CD4-positive, alpha-beta T cell (primary cell): ENCODE measurements at regions not wholly inside any gene's neighbourhood (a gene's known extent, or its start where the extent isn't known, plus 50 kb on each side); places are given as distances from the start of the nearest gene placed in this dataset.

Experiments used
- ATAC-seq: fragments of 200-7000 bp; cut with Tn5 transposase; one replicate; pipeline ENCODE4 v1.10.0; 2022; ENCODE audit warnings: mild to moderate bottlenecking; ENCODE audit not compliant: poor library complexity
- CTCF ChIA-PET: fragments of 350-600 bp; sonication (Branson Sonifier 250); formaldehyde crosslinking; loops from one replicate; lab custom pipeline; 2021; ENCODE audit warnings: antibody characterized with exemption, inconsistent platforms; lab: Charles Lee
- POLR2A ChIA-PET: fragments of 350-600 bp; sonication (Branson Sonifier 250); formaldehyde crosslinking; loops from one replicate; lab custom pipeline; 2021; ENCODE audit warnings: antibody characterized with exemption, inconsistent platforms; lab: Charles Lee
- DNase-seq, 14 experiments: peaks; one replicate each; pipeline ENCODE4 v3.0.0-alpha.2; 2013 to 2020; ENCODE audit warnings: mixed read lengths in 2 of 14
- H3K27ac ChIP-seq, 2 donors: one replicate each; pipeline versions ENCODE4 v1.5.1 to v1.7.0; 2013; ENCODE audit warnings: low read length in 2 of 2, low read depth in 1 of 2, mild to moderate bottlenecking in 1 of 2
- H3K27me3 ChIP-seq, 2 experiments: 1 replicate in 1 of 2; 2 replicates in 1 of 2; pipeline versions ENCODE4 v1.6.1 to v1.7.0; 2013; ENCODE audit warnings: low read length in 2 of 2, control low read depth in 1 of 2, mild to moderate bottlenecking in 1 of 2, moderate library complexity in 1 of 2; ENCODE audit not compliant: insufficient read depth in 2 of 2, control insufficient read depth in 1 of 2
- H3K36me3 ChIP-seq: one replicate; pipeline ENCODE4 v1.6.1; 2013; ENCODE audit warnings: low read length, control low read depth; ENCODE audit not compliant: insufficient read depth
- H3K4me1 ChIP-seq: one replicate; pipeline ENCODE4 v1.6.1; 2013; ENCODE audit warnings: low read length, control low read depth; ENCODE audit not compliant: insufficient read depth
- H3K4me3 ChIP-seq: one replicate; pipeline ENCODE4 v1.5.1; 2013; ENCODE audit warnings: mild to moderate bottlenecking, low read length, moderate library complexity
- H3K9me3 ChIP-seq, 2 experiments: 1 replicate in 1 of 2; 2 replicates in 1 of 2; pipeline versions ENCODE4 v1.6.1 to v1.7.0; 2013; ENCODE audit warnings: low read length in 2 of 2, mild to moderate bottlenecking in 2 of 2, control low read depth in 1 of 2, moderate library complexity in 1 of 2; ENCODE audit not compliant: control insufficient read depth in 1 of 2, insufficient read depth in 1 of 2
- H3K27ac Mint-ChIP-seq: one replicate; pipeline ENCODE4 v1.8.0; 2020; ENCODE audit warnings: mixed read lengths
- H3K27me3 Mint-ChIP-seq: one replicate; pipeline ENCODE4 v1.8.0; 2021; ENCODE audit warnings: mixed read lengths
- H3K36me3 Mint-ChIP-seq: one replicate; pipeline ENCODE4 v1.8.0; 2021; ENCODE audit warnings: low read depth, mixed read lengths
- H3K4me1 Mint-ChIP-seq: one replicate; pipeline ENCODE4 v1.8.0; 2021; ENCODE audit warnings: low read depth, mixed read lengths
- H3K4me3 Mint-ChIP-seq: one replicate; pipeline ENCODE4 v1.8.0; 2020; ENCODE audit warnings: mild to moderate bottlenecking, mixed read lengths
- H3K9me3 Mint-ChIP-seq: one replicate; pipeline ENCODE4 v1.8.0; 2020; ENCODE audit warnings: mixed read lengths
- intact Hi-C, 2 experiments: fragments of 100-400 bp; cut with DNase I in 1 of 2; cut with micrococcal nuclease in 1 of 2; formaldehyde crosslinking; loops; one replicate each; pipeline versions ENCODE4 v1.15.1 to v1.9.0; 2023 to 2025; cut with DNase I, micrococcal nuclease
- TF ChIP-seq, protein P1 (sequence below): fragments of 200-600 bp; IDR thresholded peaks from one replicate; pipeline ENCODE4 v1.8.0; 2022; ENCODE audit warnings: antibody characterized with exemption, mild to moderate bottlenecking

DNA sequence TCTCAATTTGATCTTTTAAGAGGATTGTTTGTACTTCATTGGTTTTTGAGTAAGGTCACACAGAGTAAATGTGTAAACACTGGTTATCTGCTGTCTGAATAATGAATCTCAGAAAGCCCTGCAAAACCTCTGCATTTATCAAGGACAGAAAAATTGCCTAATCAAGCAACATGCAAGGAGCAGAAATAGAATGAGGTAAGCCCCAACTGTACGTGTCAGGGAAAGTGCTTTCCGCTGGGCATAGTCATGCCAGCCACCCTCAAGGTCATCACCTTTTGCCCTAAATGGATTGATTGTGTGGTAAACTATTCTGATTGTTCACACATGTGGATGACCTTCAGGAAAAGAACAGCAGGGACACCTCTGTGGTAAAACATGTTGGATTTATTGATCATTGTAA lies 376.9 kb upstream of the KCNN2 start:
- Histone ChIP-seq H3K4me3 (no peak overlapping the region), H3K27me3 (no peaks in the 10 kb centered on the region), H3K9me3 (peaks cover 0 to 4% of the 10 kb centered on the region in 2 experiments), H3K27ac (no peak overlapping the region), H3K36me3 (no peaks in the 10 kb centered on the region), H3K4me1 (no peaks in the 10 kb centered on the region)
- H3K27me3 Mint-ChIP-seq = no peaks in the 10 kb centered on the region
- no peak overlapping the region for H3K4me3 Mint-ChIP-seq
- TF ChIP-seq, protein P1, sequence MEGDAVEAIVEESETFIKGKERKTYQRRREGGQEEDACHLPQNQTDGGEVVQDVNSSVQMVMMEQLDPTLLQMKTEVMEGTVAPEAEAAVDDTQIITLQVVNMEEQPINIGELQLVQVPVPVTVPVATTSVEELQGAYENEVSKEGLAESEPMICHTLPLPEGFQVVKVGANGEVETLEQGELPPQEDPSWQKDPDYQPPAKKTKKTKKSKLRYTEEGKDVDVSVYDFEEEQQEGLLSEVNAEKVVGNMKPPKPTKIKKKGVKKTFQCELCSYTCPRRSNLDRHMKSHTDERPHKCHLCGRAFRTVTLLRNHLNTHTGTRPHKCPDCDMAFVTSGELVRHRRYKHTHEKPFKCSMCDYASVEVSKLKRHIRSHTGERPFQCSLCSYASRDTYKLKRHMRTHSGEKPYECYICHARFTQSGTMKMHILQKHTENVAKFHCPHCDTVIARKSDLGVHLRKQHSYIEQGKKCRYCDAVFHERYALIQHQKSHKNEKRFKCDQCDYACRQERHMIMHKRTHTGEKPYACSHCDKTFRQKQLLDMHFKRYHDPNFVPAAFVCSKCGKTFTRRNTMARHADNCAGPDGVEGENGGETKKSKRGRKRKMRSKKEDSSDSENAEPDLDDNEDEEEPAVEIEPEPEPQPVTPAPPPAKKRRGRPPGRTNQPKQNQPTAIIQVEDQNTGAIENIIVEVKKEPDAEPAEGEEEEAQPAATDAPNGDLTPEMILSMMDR = no peak
- H3K4me1 Mint-ChIP-seq = no peaks in the 10 kb centered on the region
- POLR2A ChIA-PET = no interaction called here
- CTCF ChIA-PET = no interaction called here
- DNase-seq (no peak), ATAC-seq (no peak)
- intact Hi-C loops = no loop called here
- H3K9me3 Mint-ChIP-seq = peaks cover 10% of the 10 kb centered on the region
- no peak overlapping the region for H3K27ac Mint-ChIP-seq
- no peaks in the 10 kb centered on the region for H3K36me3 Mint-ChIP-seq

DNA sequence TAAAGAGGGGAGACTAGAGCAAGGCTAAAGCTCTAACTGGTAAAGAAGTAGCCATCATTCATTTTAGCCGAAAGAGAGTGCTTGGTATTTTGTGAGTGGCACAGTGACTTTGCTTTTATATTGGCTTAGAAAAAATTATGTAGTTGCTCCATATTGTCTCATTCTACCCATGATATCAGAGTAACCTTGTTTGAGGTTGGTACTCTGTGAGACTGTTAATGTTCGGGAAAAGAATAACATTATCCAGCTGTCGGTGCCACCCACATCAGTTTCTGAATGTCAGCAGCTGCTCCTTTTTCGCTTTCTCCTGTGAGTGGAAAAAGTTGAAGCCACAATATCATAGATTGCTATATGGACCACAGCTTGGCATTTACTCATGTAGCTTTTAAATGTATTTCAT lies 376.4 kb upstream of the KCNN2 start:
- Mint-ChIP-seq H3K27ac (no peak overlapping the region), H3K4me3 (no peak overlapping the region), H3K9me3 (peaks cover 13% of the 10 kb centered on the region), H3K4me1 (no peaks in the 10 kb centered on the region), H3K27me3 (no peaks in the 10 kb centered on the region), H3K36me3 (no peaks in the 10 kb centered on the region)
- CTCF ChIA-PET = no interaction called here
- intact Hi-C loops = no loop called here
- no peak overlapping the region for H3K4me3 ChIP-seq
- H3K27me3 ChIP-seq = no peaks in the 10 kb centered on the region
- TF ChIP-seq, protein P1 = no peak
- no peak for ATAC-seq
- H3K9me3 ChIP-seq = peaks cover 0 to 4% of the 10 kb centered on the region in 2 experiments
- no peaks in the 10 kb centered on the region for H3K4me1 ChIP-seq
- no peak for DNase-seq
- no peaks in the 10 kb centered on the region for H3K36me3 ChIP-seq
- POLR2A ChIA-PET = no interaction called here
- no peak overlapping the region for H3K27ac ChIP-seq

- H3K27ac ChIP-seq = no peak overlapping the region
- ATAC-seq (no peak), DNase-seq (no peak)
- H3K4me3 ChIP-seq = no peak overlapping the region
- Mint-ChIP-seq H3K36me3 (no peaks in the 10 kb centered on the region), H3K4me3 (no peak overlapping the region), H3K27me3 (no peaks in the 10 kb centered on the region), H3K4me1 (no peaks in the 10 kb centered on the region), H3K27ac (no peak overlapping the region), H3K9me3 (peaks cover 8% of the 10 kb centered on the region)
- ChIA-PET CTCF (interaction anchor here (0.7 kb wide), 1 partner anchor 384 kb away, joined by 3 read pairs; no protein-coding TSS in a partner anchor), POLR2A (no interaction called here)
- TF ChIP-seq, protein P1 = no peak
- intact Hi-C loops = no loop called here
- H3K36me3 ChIP-seq = no peaks in the 10 kb centered on the region
- H3K4me1 ChIP-seq = no peaks in the 10 kb centered on the region
- peaks cover 0 to 4% of the 10 kb centered on the region in 2 experiments for H3K9me3 ChIP-seq
- H3K27me3 ChIP-seq = no peaks in the 10 kb centered on the region
Observed at GRCh38 chr5:113989278-113989912, 372.5 kb upstream of the KCNN2 start.
